GM18909 (cell line): ENCODE measurements at regions not wholly inside any gene's neighbourhood (a gene's known extent, or its start where the extent isn't known, plus 50 kb on each side); places are given as distances from the start of the nearest gene placed in this dataset.
"Not testable (repeated sequence)": the region's sequence is repeated elsewhere in the genome, so short reads cannot be mapped to it uniquely, and the experiment has no call there.

Source experiments
- ATAC-seq: cut with Tn5 transposase; IDR thresholded peaks from one replicate; pipeline ENCODE4 v1.9.1; 2021; ENCODE audit warnings: mild to moderate bottlenecking; ENCODE audit not compliant: unreplicated experiment, poor library complexity

- no peak for ATAC-seq
These were observed 498.1 kb upstream of the CRIM1 start for GRCh38 chr2:35857498-35857897.

- no peak for ATAC-seq
These were observed 524.2 kb upstream of the CRIM1 start for GRCh38 chr2:35831385-35831784.

- ATAC-seq: no peak
These were observed 524.7 kb upstream of the CRIM1 start for GRCh38 chr2:35830833-35831232.

- no peak for ATAC-seq
These were observed 528.5 kb upstream of the CRIM1 start for GRCh38 chr2:35827086-35827485.

- ATAC-seq: no peak
These were observed 532.9 kb upstream of the CRIM1 start for GRCh38 chr2:35822716-35823115.

- no peak for ATAC-seq
These were observed 533.9 kb upstream of the CRIM1 start for GRCh38 chr2:35821675-35822074.

GRCh38 chr2:35820391-35820790 lies 535.2 kb upstream of the CRIM1 start:
- ATAC-seq: no peak

- ATAC-seq: no peak
These were observed 536.5 kb upstream of the CRIM1 start for GRCh38 chr2:35819033-35819432.

GRCh38 chr2:35818359-35818758 lies 537.2 kb upstream of the CRIM1 start:
- not testable (repeated sequence) for ATAC-seq

- not testable (repeated sequence) for ATAC-seq
These were observed 541.0 kb upstream of the CRIM1 start for GRCh38 chr2:35814597-35814996.

GRCh38 chr2:35803126-35803525 lies 552.5 kb upstream of the CRIM1 start:
- no peak for ATAC-seq

- no peak for ATAC-seq
These were observed 560.7 kb upstream of the CRIM1 start for GRCh38 chr2:35794796-35795450.

- ATAC-seq: no peak
These were observed 565.3 kb upstream of the CRIM1 start for GRCh38 chr2:35790292-35790691.

- ATAC-seq: no peak
These were observed 567.0 kb upstream of the CRIM1 start for GRCh38 chr2:35788543-35788942.

GRCh38 chr2:35787302-35788031 lies 568.1 kb upstream of the CRIM1 start:
- no peak for ATAC-seq

GRCh38 chr2:35785564-35785963 lies 570.0 kb upstream of the CRIM1 start:
- no peak for ATAC-seq

- ATAC-seq: no peak
These were observed 570.8 kb upstream of the CRIM1 start for GRCh38 chr2:35784777-35785176.

GRCh38 chr2:35783723-35784122 lies 571.9 kb upstream of the CRIM1 start:
- no peak for ATAC-seq

GRCh38 chr2:35741556-35741955 lies 614.0 kb upstream of the CRIM1 start:
- no peak for ATAC-seq

- no peak for ATAC-seq
These were observed 623.9 kb upstream of the CRIM1 start for GRCh38 chr2:35731674-35732073.

- ATAC-seq: no peak
These were observed 640.7 kb upstream of the CRIM1 start for GRCh38 chr2:35714883-35715282.

- no peak for ATAC-seq
These were observed 647.1 kb upstream of the CRIM1 start for GRCh38 chr2:35708411-35708923.
